ENCODE measurements at regions not wholly inside any gene's neighbourhood (a gene's known extent, or its start where the extent isn't known, plus 50 kb on each side); places are given as distances from the start of the nearest gene placed in this dataset.

- TF ChIP-seq CTCF (IDR thresholded peaks at IDR 0.05), result no peak
- no peak for TF ChIP-seq EZH2 (IDR thresholded peaks at IDR 0.05; ENCODE audit: borderline replicate concordance, insufficient read depth, low read depth, low read length, poor library complexity, severe bottlenecking)
These were observed 103.5 kb upstream of the TRIB2 start for GRCh38 chr2:12613137-12613835.

Measured in B cell (primary cell).